IMR-90 (cell line): ENCODE measurements at regions not wholly inside any gene's neighbourhood (a gene's known extent, or its start where the extent isn't known, plus 50 kb on each side); places are given as distances from the start of the nearest gene placed in this dataset.

Experiments used
- ATAC-seq: fragments of 200-7000 bp; cut with Tn5 transposase; 2 replicates; pipeline ENCODE4 v1.9.1; 2020; ENCODE audit warnings: low read depth, mild to moderate bottlenecking, moderate library complexity
- BruUV-seq: library from RNA; stranded (reverse); fragments of 400-500 nt; replicated peaks from 2 replicates; lab custom pipeline; 2021; lab: Mats Ljungman, UMichigan
- CTCF ChIA-PET: fragments of 300-600 bp; formaldehyde crosslinking; extraction: SDS; loops from one replicate; lab custom pipeline; 2021; ENCODE audit warnings: antibody characterized with exemption; lab: Yijun Ruan, JAX
- POLR2A ChIA-PET: fragments of 300-600 bp; sonication (Branson Sonifier 250); formaldehyde crosslinking; loops from one replicate; lab custom pipeline; 2022; ENCODE audit warnings: antibody characterized with exemption; ENCODE audit not compliant: unreplicated experiment; lab: Charles Lee
- DNase-seq: peaks from one replicate; pipeline ENCODE4 v3.0.0; 2013
- H2AFZ ChIP-seq: replicated peaks from 2 replicates; pipeline ENCODE3; 2013; ENCODE audit warnings: low read length, mild to moderate bottlenecking; ENCODE audit not compliant: poor library complexity
- H2AK5ac ChIP-seq: 2 replicates; pipeline ENCODE4 v1.6.1; 2013; ENCODE audit warnings: low read depth, low read length, inconsistent platforms
- H2AK9ac ChIP-seq: replicated peaks from 2 replicates; pipeline ENCODE3; 2013; ENCODE audit warnings: mild to moderate bottlenecking, low read depth, low read length, moderate library complexity; ENCODE audit not compliant: poor library complexity
- H2BK120ac ChIP-seq: 2 replicates; pipeline ENCODE4 v1.6.1; 2013; ENCODE audit warnings: low read depth, low read length, inconsistent platforms
- H2BK15ac ChIP-seq: 3 replicates; pipeline ENCODE4 v1.6.1; 2013; ENCODE audit warnings: low read depth, low read length, inconsistent platforms
- H2BK20ac ChIP-seq: 2 replicates; pipeline ENCODE4 v1.6.1; 2013; ENCODE audit warnings: low read depth, mild to moderate bottlenecking, inconsistent platforms, low read length, moderate library complexity
- H2BK5ac ChIP-seq: 2 replicates; pipeline ENCODE4 v1.6.1; 2013; ENCODE audit warnings: mild to moderate bottlenecking, low read depth, low read length, inconsistent platforms; ENCODE audit not compliant: poor library complexity, severe bottlenecking
- H3K14ac ChIP-seq: replicated peaks from 2 replicates; pipeline ENCODE4 v1.6.1; 2013; ENCODE audit warnings: low read depth, low read length, inconsistent platforms
- H3K18ac ChIP-seq: 2 replicates; pipeline ENCODE4 v1.6.1; 2013; ENCODE audit warnings: low read depth, low read length, control low read depth
- H3K23ac ChIP-seq: 2 replicates; pipeline ENCODE4 v1.6.1; 2013; ENCODE audit warnings: low read depth, low read length, inconsistent platforms
- H3K27ac ChIP-seq: 2 replicates; pipeline ENCODE4 v1.5.1; 2013; ENCODE audit warnings: mild to moderate bottlenecking, control low read depth, low read length; ENCODE audit not compliant: insufficient read depth
- H3K27me3 ChIP-seq: 2 replicates; pipeline ENCODE4 v1.6.1; 2013; ENCODE audit warnings: low read length; ENCODE audit not compliant: control insufficient read depth, insufficient read depth
- H3K36me3 ChIP-seq: 2 replicates; pipeline ENCODE4 v1.6.1; 2013; ENCODE audit warnings: low read length, mixed read lengths; ENCODE audit not compliant: control insufficient read depth, insufficient read depth
- H3K4ac ChIP-seq: 2 replicates; pipeline ENCODE4 v1.6.1; 2013; ENCODE audit warnings: low read depth, low read length, inconsistent platforms
- H3K4me1 ChIP-seq: 2 replicates; pipeline ENCODE4 v1.6.1; 2013; ENCODE audit warnings: low read length, mixed read lengths; ENCODE audit not compliant: control insufficient read depth, insufficient read depth
- H3K4me2 ChIP-seq: 2 replicates; pipeline ENCODE4 v1.6.1; 2013; ENCODE audit warnings: low read depth, mild to moderate bottlenecking, control low read depth, low read length, moderate library complexity
- H3K4me3 ChIP-seq: 2 replicates; pipeline ENCODE4 v1.5.1; 2013; ENCODE audit warnings: low read depth, mild to moderate bottlenecking, control low read depth, low read length, moderate library complexity; ENCODE audit not compliant: insufficient read depth
- H3K56ac ChIP-seq: 2 replicates; pipeline ENCODE4 v1.6.1; 2013; ENCODE audit warnings: low read length, inconsistent platforms; ENCODE audit not compliant: insufficient read depth; ENCODE audit errors: extremely low read depth
- H3K79me1 ChIP-seq, 2 experiments: 2 replicates each; pipeline ENCODE4 v1.6.1; 2013; ENCODE audit warnings: low read length in 2 of 2, inconsistent platforms in 1 of 2, low read depth in 1 of 2
- H3K9ac ChIP-seq: 2 replicates; pipeline ENCODE4 v1.6.1; 2013; ENCODE audit warnings: low read depth, low read length, control low read depth
- H3K9me1 ChIP-seq: 2 replicates; pipeline ENCODE4 v1.6.1; 2013; ENCODE audit warnings: low read length, inconsistent platforms; ENCODE audit not compliant: insufficient read depth
- H3K9me3 ChIP-seq: 2 replicates; pipeline ENCODE4 v1.6.1; 2013; ENCODE audit warnings: low read length; ENCODE audit not compliant: control insufficient read depth, insufficient read depth
- H4K20me1 ChIP-seq: 2 replicates; pipeline ENCODE4 v1.6.1; 2013; ENCODE audit warnings: low read length, inconsistent platforms; ENCODE audit not compliant: insufficient read depth
- H4K5ac ChIP-seq: 2 replicates; pipeline ENCODE4 v1.6.1; 2013; ENCODE audit warnings: mild to moderate bottlenecking, low read depth, low read length, control low read depth
- H4K8ac ChIP-seq, 2 experiments: 2 replicates each; pipeline ENCODE4 v1.6.1; 2013; ENCODE audit warnings: low read depth in 2 of 2, low read length in 2 of 2, control low read depth in 1 of 2, inconsistent platforms in 1 of 2
- H4K91ac ChIP-seq: 2 replicates; pipeline ENCODE4 v1.6.1; 2013; ENCODE audit warnings: low read depth, low read length, inconsistent platforms; ENCODE audit not compliant: insufficient read depth
- BHLHE40 ChIP-seq: fragments of 150-350 bp; IDR thresholded peaks from 2 replicates; pipeline ENCODE4 v1.6.1; 2016; ENCODE audit warnings: mild to moderate bottlenecking, low read depth, low read length
- CHD1 ChIP-seq: IDR thresholded peaks from 2 replicates; pipeline ENCODE4 v1.6.1; 2012; ENCODE audit warnings: low read depth, low read length, improper control_type of control experiment
- MAZ ChIP-seq: IDR thresholded peaks from 2 replicates; pipeline ENCODE4 v1.6.1; 2012; ENCODE audit warnings: low read depth, mild to moderate bottlenecking, low read length, improper control_type of control experiment, moderate library complexity, borderline replicate concordance
- RCOR1 ChIP-seq: IDR thresholded peaks from 2 replicates; pipeline ENCODE4 v1.6.1; 2012; ENCODE audit warnings: mild to moderate bottlenecking, low read length, improper control_type of control experiment; ENCODE audit not compliant: insufficient replicate concordance
- RFX5 ChIP-seq: IDR thresholded peaks from 2 replicates; pipeline ENCODE4 v1.8.0; 2012; ENCODE audit warnings: low read depth, mild to moderate bottlenecking, low read length, moderate library complexity
- SMC3 ChIP-seq: fragments of 150-350 bp; IDR thresholded peaks from 2 replicates; pipeline ENCODE4 v1.6.1; 2016; ENCODE audit warnings: low read depth, mild to moderate bottlenecking, antibody characterized with exemption, low read length, moderate library complexity
- USF2 ChIP-seq: fragments of 150-350 bp; IDR thresholded peaks from 2 replicates; pipeline ENCODE4 v1.6.1; 2017; ENCODE audit warnings: mild to moderate bottlenecking, antibody characterized with exemption, low read length, low read depth
- WGBS, 2 experiments: methylation state at CpG; one replicate each; pipeline versions ENCODE4 v1.1.5 to v1.1.7; 2013; ENCODE audit warnings: missing lambda C conversion rate in 2 of 2; ENCODE audit not compliant: insufficient read length in 1 of 2; ENCODE audit errors: extremely low coverage in 2 of 2; 5-methylcytosine and 5-hydroxymethylcytosine counted together
- dilution Hi-C: fragments of 300-500 bp; cut with HindIII; formaldehyde crosslinking; loops from one replicate; pipeline ENCODE4 v1.14.3; 2018; ENCODE audit warnings: low sequenced_read_pairs; ENCODE audit not compliant: unreplicated experiment
- in situ Hi-C: fragments of 300-500 bp; cut with MboI; formaldehyde crosslinking; loops from 3 replicates; pipeline ENCODE4 v1.14.3; 2019; ENCODE audit warnings: low sequenced_read_pairs, inconsistent platforms, mixed read lengths
- intact Hi-C: fragments of 100-400 bp; cut with micrococcal nuclease; formaldehyde crosslinking; loops from 2 replicates; pipeline ENCODE4 v1.10.0; 2022

DNA sequence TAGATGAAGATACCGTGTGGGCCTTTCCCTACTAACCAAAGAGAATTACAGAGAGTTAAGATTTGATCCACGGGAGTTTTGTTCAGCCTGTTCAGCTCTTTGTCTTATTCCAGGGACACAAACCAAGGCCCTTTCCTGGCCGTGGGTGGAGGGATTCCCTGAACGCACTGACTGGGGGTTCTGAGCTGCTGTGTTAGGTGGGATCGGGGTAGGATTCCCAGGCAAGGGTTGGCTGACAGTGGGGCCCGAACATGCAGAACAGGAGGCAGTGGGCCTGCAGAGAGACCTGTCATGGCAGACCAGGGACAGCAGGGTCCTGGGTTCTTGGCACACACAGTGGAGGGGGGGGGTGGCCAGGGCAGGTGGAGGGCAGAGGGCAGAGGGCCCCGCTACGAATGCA is 89.5 kb upstream of the MKI67 start:
- Histone ChIP-seq H2AK9ac (no peak overlapping the region), H3K56ac (no peak overlapping the region), H3K4me1 (no peaks in the 10 kb centered on the region), H4K91ac (no peak overlapping the region), H3K36me3 (no peaks in the 10 kb centered on the region), H2BK20ac (no peak overlapping the region), H2BK5ac (no peak overlapping the region), H4K8ac (no peak overlapping the region), H2BK120ac (no peak overlapping the region), H4K20me1 (no peaks in the 10 kb centered on the region), H3K79me1 (no peaks in the 10 kb centered on the region), H3K9me3 (no peaks in the 10 kb centered on the region), H3K27me3 (no peaks in the 10 kb centered on the region), H3K4me3 (no peak overlapping the region), H2AK5ac (no peak overlapping the region), H3K9ac (no peak overlapping the region), H3K14ac (no peak overlapping the region), H3K9me1 (no peaks in the 10 kb centered on the region), H3K4me2 (no peak overlapping the region), H4K5ac (no peak overlapping the region), H3K27ac (no peak overlapping the region), H3K4ac (no peak overlapping the region), H2BK15ac (no peak overlapping the region), H2AFZ (no peak overlapping the region), H3K23ac (no peak overlapping the region), H3K18ac (no peak overlapping the region)
- WGBS, 2 experiments: no CpG with 5 or more reads among the region's 8 CpGs
- dilution Hi-C loops: no loop called here
- no TSS peak for BruUV-seq
- no peak for DNase-seq
- ChIA-PET POLR2A (no interaction called here), CTCF (no interaction called here)
- no peak for ATAC-seq
- TF ChIP-seq MAZ (no peak), SMC3 (no peak), CHD1 (no peak), USF2 (no peak), RFX5 (no peak), BHLHE40 (no peak), RCOR1 (no peak)
- in situ Hi-C loops: loop anchor here (10.0 kb wide), 1 partner anchor 1759 kb away; no protein-coding TSS in a partner anchor
- intact Hi-C loops: no loop called here
